Panc1 (cell line): ENCODE measurements at regions not wholly inside any gene's neighbourhood (a gene's known extent, or its start where the extent isn't known, plus 50 kb on each side); places are given as distances from the start of the nearest gene placed in this dataset.

ENCODE experiments used
- ATAC-seq: fragments of 200-7000 bp; cut with Tn5 transposase; 2 replicates; pipeline ENCODE4 v1.9.1; 2020; ENCODE audit warnings: mild to moderate bottlenecking, moderate library complexity
- BruUV-seq: library from RNA; stranded (reverse); fragments of 400-500 nt; replicated peaks from 2 replicates; lab custom pipeline; 2021; lab: Mats Ljungman, UMichigan
- CTCF ChIA-PET: fragments of 300-600 bp; sonication (Branson Sonifier 250); formaldehyde crosslinking; loops from one replicate; lab custom pipeline; 2022; ENCODE audit warnings: antibody characterized with exemption; lab: Charles Lee
- POLR2A ChIA-PET: fragments of 300-600 bp; sonication (Branson Sonifier 250); formaldehyde crosslinking; loops from one replicate; lab custom pipeline; 2022; ENCODE audit warnings: antibody characterized with exemption; lab: Charles Lee
- DNase-seq: peaks from one replicate; pipeline ENCODE4 v3.0.0-alpha.2; 2010; ENCODE audit warnings: low read depth, low spot score
- H3K27ac ChIP-seq: 2 replicates; pipeline ENCODE4 v1.5.1; 2011; ENCODE audit warnings: mild to moderate bottlenecking, low read length, inconsistent platforms
- H3K27me3 ChIP-seq: fragments of 200-500 bp; sonication (Bioruptor generic); 2 replicates; pipeline ENCODE4 v1.6.0; 2014; ENCODE audit warnings: low read length, inconsistent platforms; ENCODE audit not compliant: control insufficient read depth, insufficient read depth
- H3K36me3 ChIP-seq: fragments of 200-500 bp; sonication (Bioruptor generic); 2 replicates; pipeline ENCODE4 v1.5.1; 2014; ENCODE audit warnings: inconsistent platforms, mild to moderate bottlenecking, low read length, moderate library complexity; ENCODE audit not compliant: control insufficient read depth, insufficient read depth
- H3K4me1 ChIP-seq: 2 replicates; pipeline ENCODE4 v1.5.1; 2011; ENCODE audit warnings: inconsistent platforms, mild to moderate bottlenecking, low read length, moderate library complexity; ENCODE audit not compliant: control insufficient read depth, insufficient read depth
- H3K4me3 ChIP-seq, 2 experiments: 2 replicates each; pipeline ENCODE4 v1.5.1; 2011 to 2012; ENCODE audit warnings: low read depth in 2 of 2, low read length in 2 of 2, mild to moderate bottlenecking in 2 of 2, inconsistent platforms in 1 of 2, moderate library complexity in 1 of 2
- H3K9me3 ChIP-seq: fragments of 200-500 bp; sonication (Bioruptor generic); 2 replicates; pipeline ENCODE4 v1.5.1; 2014; ENCODE audit warnings: low read depth, mild to moderate bottlenecking, inconsistent platforms, low read length, moderate library complexity; ENCODE audit not compliant: control insufficient read depth, insufficient read depth
- POLR2AphosphoS5 ChIP-seq: IDR thresholded peaks from 2 replicates; pipeline ENCODE4 v1.6.1; 2012; ENCODE audit warnings: mild to moderate bottlenecking, low read depth, low read length, moderate library complexity
- SIN3A ChIP-seq: IDR thresholded peaks from 2 replicates; pipeline ENCODE4 v1.6.1; 2012; ENCODE audit warnings: low read depth, mild to moderate bottlenecking, low read length, moderate library complexity, borderline replicate concordance; ENCODE audit not compliant: insufficient read depth
- TCF7L2 ChIP-seq: IDR thresholded peaks from 2 replicates; pipeline ENCODE4 v1.6.1; 2011; ENCODE audit warnings: mild to moderate bottlenecking, low read depth, low read length, inconsistent platforms
- in situ Hi-C: cut with HindIII; loops from 2 replicates; pipeline ENCODE4 v1.10.0; 2016; ENCODE audit warnings: low sequenced_read_pairs, low pct_unique_long_range_greater_than_20kb
- intact Hi-C: fragments of 100-400 bp; cut with micrococcal nuclease; formaldehyde crosslinking; loops from one replicate; pipeline ENCODE4 v1.10.0; 2022; ENCODE audit not compliant: unreplicated experiment
- TF ChIP-seq, protein P1 (sequence below): fragments of 450-650 bp; IDR thresholded peaks from 2 replicates; pipeline ENCODE4 v1.5.1; 2017; ENCODE audit warnings: mild to moderate bottlenecking
- TF ChIP-seq, protein P2 (sequence below), 2 experiments: IDR thresholded peaks; 2 replicates each; pipeline ENCODE4 v1.6.1; 2011 to 2012; ENCODE audit warnings: low read depth in 2 of 2, control low read depth in 1 of 2, low read length in 1 of 2, mild to moderate bottlenecking in 1 of 2, moderate library complexity in 1 of 2; ENCODE audit not compliant: insufficient read depth in 1 of 2

DNA sequence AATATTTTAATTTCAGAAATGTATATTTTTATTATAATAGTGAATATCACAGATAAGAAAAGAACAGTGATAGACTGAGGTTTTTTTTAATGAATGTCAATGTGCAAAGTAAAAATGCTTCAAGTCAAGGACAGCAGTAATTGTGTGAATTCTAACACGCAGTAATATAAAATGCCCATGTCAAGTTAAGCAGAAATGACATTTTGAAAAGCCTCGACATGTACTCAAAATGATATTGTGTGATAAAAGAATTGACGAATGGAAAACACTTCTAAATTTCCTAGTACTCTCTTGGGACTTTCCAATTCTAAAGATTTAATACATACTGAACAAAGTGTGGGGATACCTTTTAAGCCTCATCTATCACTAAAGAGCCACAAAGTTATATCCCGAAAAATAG lies 172.6 kb downstream of the SLITRK6 start:
- Histone ChIP-seq H3K27me3 (no peaks in the 10 kb centered on the region), H3K9me3 (no peaks in the 10 kb centered on the region), H3K4me1 (no peaks in the 10 kb centered on the region), H3K36me3 (no peaks in the 10 kb centered on the region), H3K4me3 (no peak overlapping the region), H3K27ac (no peak overlapping the region)
- no peak for DNase-seq
- no TSS peak for BruUV-seq
- CTCF ChIA-PET: no interaction called here
- ATAC-seq: no peak
- intact Hi-C loops: no loop called here
- in situ Hi-C loops: no loop called here
- POLR2A ChIA-PET: no interaction called here
- TF ChIP-seq SIN3A (no peak), TCF7L2 (no peak), POLR2AphosphoS5 (no peak)
- TF ChIP-seq, protein P1, sequence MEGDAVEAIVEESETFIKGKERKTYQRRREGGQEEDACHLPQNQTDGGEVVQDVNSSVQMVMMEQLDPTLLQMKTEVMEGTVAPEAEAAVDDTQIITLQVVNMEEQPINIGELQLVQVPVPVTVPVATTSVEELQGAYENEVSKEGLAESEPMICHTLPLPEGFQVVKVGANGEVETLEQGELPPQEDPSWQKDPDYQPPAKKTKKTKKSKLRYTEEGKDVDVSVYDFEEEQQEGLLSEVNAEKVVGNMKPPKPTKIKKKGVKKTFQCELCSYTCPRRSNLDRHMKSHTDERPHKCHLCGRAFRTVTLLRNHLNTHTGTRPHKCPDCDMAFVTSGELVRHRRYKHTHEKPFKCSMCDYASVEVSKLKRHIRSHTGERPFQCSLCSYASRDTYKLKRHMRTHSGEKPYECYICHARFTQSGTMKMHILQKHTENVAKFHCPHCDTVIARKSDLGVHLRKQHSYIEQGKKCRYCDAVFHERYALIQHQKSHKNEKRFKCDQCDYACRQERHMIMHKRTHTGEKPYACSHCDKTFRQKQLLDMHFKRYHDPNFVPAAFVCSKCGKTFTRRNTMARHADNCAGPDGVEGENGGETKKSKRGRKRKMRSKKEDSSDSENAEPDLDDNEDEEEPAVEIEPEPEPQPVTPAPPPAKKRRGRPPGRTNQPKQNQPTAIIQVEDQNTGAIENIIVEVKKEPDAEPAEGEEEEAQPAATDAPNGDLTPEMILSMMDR: no peak
- TF ChIP-seq, protein P2, sequence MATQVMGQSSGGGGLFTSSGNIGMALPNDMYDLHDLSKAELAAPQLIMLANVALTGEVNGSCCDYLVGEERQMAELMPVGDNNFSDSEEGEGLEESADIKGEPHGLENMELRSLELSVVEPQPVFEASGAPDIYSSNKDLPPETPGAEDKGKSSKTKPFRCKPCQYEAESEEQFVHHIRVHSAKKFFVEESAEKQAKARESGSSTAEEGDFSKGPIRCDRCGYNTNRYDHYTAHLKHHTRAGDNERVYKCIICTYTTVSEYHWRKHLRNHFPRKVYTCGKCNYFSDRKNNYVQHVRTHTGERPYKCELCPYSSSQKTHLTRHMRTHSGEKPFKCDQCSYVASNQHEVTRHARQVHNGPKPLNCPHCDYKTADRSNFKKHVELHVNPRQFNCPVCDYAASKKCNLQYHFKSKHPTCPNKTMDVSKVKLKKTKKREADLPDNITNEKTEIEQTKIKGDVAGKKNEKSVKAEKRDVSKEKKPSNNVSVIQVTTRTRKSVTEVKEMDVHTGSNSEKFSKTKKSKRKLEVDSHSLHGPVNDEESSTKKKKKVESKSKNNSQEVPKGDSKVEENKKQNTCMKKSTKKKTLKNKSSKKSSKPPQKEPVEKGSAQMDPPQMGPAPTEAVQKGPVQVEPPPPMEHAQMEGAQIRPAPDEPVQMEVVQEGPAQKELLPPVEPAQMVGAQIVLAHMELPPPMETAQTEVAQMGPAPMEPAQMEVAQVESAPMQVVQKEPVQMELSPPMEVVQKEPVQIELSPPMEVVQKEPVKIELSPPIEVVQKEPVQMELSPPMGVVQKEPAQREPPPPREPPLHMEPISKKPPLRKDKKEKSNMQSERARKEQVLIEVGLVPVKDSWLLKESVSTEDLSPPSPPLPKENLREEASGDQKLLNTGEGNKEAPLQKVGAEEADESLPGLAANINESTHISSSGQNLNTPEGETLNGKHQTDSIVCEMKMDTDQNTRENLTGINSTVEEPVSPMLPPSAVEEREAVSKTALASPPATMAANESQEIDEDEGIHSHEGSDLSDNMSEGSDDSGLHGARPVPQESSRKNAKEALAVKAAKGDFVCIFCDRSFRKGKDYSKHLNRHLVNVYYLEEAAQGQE (IDR thresholded peaks at IDR 0.05; ENCODE audit: insufficient read depth in 1 of 2, low read depth in 2 of 2, low read length in 1 of 2): no peak

DNA sequence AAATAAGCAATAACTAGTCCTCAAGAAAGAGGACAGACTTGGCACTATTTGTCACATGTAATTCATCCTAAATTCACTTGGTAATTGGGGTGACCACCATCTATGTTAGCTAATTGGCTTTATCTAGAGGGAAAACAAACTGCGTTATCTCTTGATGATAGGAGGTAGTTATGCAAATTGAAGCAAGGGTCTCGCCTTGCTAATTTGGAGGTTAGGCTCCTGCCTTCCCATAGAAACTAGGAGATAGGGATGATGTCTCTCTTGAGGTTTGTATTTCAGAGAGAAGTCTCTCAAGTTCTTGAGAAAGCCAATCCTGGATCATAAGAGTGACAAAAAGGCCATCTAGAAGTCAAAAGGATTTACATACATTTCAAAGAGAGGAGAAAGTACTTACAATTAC lies 179.9 kb downstream of the SLITRK6 start:
- no peak for ATAC-seq
- BruUV-seq: no TSS peak

More for the DNA sequence above, 179.9 kb downstream of the SLITRK6 start:
- H3K9me3 ChIP-seq: no peaks in the 10 kb centered on the region
- H3K27ac ChIP-seq: no peak overlapping the region
- in situ Hi-C loops (no loop called here), intact Hi-C loops (no loop called here)
- ChIA-PET POLR2A (no interaction called here), CTCF (no interaction called here)
- no peaks in the 10 kb centered on the region for H3K4me1 ChIP-seq
- TF ChIP-seq TCF7L2 (no peak), POLR2AphosphoS5 (no peak), SIN3A (no peak)
- TF ChIP-seq, protein P2 (IDR thresholded peaks at IDR 0.05; ENCODE audit: insufficient read depth in 1 of 2, low read depth in 2 of 2, low read length in 1 of 2): no peak
- TF ChIP-seq, protein P1: no peak
- H3K36me3 ChIP-seq: no peaks in the 10 kb centered on the region
- no peak overlapping the region for H3K4me3 ChIP-seq
- DNase-seq: no peak
- no peaks in the 10 kb centered on the region for H3K27me3 ChIP-seq
